ENCODE measurements at regions not wholly inside any gene's neighbourhood (a gene's known extent, or its start where the extent isn't known, plus 50 kb on each side); places are given as distances from the start of the nearest gene placed in this dataset.

DNA sequence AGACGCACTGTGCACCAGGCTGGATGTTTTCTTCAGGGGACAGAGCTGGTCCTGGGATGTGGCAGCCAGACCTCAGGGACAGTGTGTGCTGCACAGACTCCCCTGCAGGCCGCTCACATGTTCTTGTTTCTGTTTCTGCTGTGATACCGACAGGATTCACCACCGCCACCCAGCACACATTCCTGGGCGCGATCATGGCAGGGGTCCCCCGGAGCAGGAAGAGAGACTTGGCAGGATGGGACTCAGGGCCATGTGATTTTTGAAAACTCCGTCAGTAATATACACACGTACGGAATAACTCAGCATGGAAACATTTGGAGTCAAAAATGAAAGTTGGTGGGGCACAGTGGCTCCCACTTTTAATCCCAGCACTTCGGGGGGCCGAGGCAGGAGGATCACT, 79.0 kb downstream of the HAPSTR1 start:
- no peaks in the 10 kb centered on the region; the same call in 1 of the 2 replicates for H3K27me3 ChIP-seq (ENCODE audit: insufficient read depth, low read length)
- H3K9ac ChIP-seq (ENCODE audit: low read length): no peak overlapping the region
- H3K9me3 ChIP-seq (ENCODE audit: low read length): no peaks in the 10 kb centered on the region
- no peaks in the 10 kb centered on the region for H4K20me1 ChIP-seq (ENCODE audit: insufficient read depth, low read length)
- no peak overlapping the region for H3K4me3 ChIP-seq (ENCODE audit: low read depth, low read length, poor library complexity, severe bottlenecking)
- no peaks in the 10 kb centered on the region for H3F3A ChIP-seq (ENCODE audit: insufficient read depth, low read length)
- no peak overlapping the region for H2AFZ ChIP-seq (ENCODE audit: low read length)
- no peak overlapping the region for H3K27ac ChIP-seq (ENCODE audit: low read depth, low read length, poor library complexity, severe bottlenecking)
- no peaks in the 10 kb centered on the region for H3K36me3 ChIP-seq (ENCODE audit: insufficient read depth, low read length)
- H3K9me2 ChIP-seq (ENCODE audit: low read depth, low read length): no peaks in the 10 kb centered on the region
- H3K79me2 ChIP-seq (ENCODE audit: insufficient read depth, low read length): no peaks in the 10 kb centered on the region
- no peak overlapping the region for H3K4me2 ChIP-seq (ENCODE audit: low read length)
- TF ChIP-seq, protein P1, sequence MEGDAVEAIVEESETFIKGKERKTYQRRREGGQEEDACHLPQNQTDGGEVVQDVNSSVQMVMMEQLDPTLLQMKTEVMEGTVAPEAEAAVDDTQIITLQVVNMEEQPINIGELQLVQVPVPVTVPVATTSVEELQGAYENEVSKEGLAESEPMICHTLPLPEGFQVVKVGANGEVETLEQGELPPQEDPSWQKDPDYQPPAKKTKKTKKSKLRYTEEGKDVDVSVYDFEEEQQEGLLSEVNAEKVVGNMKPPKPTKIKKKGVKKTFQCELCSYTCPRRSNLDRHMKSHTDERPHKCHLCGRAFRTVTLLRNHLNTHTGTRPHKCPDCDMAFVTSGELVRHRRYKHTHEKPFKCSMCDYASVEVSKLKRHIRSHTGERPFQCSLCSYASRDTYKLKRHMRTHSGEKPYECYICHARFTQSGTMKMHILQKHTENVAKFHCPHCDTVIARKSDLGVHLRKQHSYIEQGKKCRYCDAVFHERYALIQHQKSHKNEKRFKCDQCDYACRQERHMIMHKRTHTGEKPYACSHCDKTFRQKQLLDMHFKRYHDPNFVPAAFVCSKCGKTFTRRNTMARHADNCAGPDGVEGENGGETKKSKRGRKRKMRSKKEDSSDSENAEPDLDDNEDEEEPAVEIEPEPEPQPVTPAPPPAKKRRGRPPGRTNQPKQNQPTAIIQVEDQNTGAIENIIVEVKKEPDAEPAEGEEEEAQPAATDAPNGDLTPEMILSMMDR (IDR thresholded peaks at IDR 0.05; ENCODE audit: low read length): no peak
- no peak for TF ChIP-seq EZH2 (IDR thresholded peaks at IDR 0.05; ENCODE audit: borderline replicate concordance, low read length)
- H3K4me1 ChIP-seq (ENCODE audit: insufficient read depth, low read length, severe bottlenecking): no peaks in the 10 kb centered on the region

GRCh38 chr16:9176547-9177418, 85.3 kb downstream of the HAPSTR1 start:
- Histone ChIP-seq H3K4me2 (ENCODE audit: low read length) (no peak overlapping the region), H2AFZ (ENCODE audit: low read length) (no peak overlapping the region), H3K9me3 (ENCODE audit: low read length) (no peaks in the 10 kb centered on the region), H3K79me2 (ENCODE audit: insufficient read depth, low read length) (no peaks in the 10 kb centered on the region), H3F3A (ENCODE audit: insufficient read depth, low read length) (no peaks in the 10 kb centered on the region), H3K36me3 (ENCODE audit: insufficient read depth, low read length) (no peaks in the 10 kb centered on the region), H3K9ac (ENCODE audit: low read length) (no peak overlapping the region), H3K4me3 (ENCODE audit: low read depth, low read length, poor library complexity, severe bottlenecking) (no peak overlapping the region), H3K9me2 (ENCODE audit: low read depth, low read length) (no peaks in the 10 kb centered on the region), H3K4me1 (ENCODE audit: insufficient read depth, low read length, severe bottlenecking) (no peaks in the 10 kb centered on the region), H3K27me3 (ENCODE audit: insufficient read depth, low read length) (no peaks in the 10 kb centered on the region; the same call in 1 of the 2 replicates), H3K27ac (ENCODE audit: low read depth, low read length, poor library complexity, severe bottlenecking) (no peak overlapping the region), H4K20me1 (ENCODE audit: insufficient read depth, low read length) (no peaks in the 10 kb centered on the region)
- TF ChIP-seq EZH2 (IDR thresholded peaks at IDR 0.05; ENCODE audit: borderline replicate concordance, low read length): no peak
- TF ChIP-seq, protein P1 (IDR thresholded peaks at IDR 0.05; ENCODE audit: low read length): no peak

GRCh38 chr16:9177861-9178260, 86.4 kb downstream of the HAPSTR1 start:
- Histone ChIP-seq H2AFZ (ENCODE audit: low read length) (no peak overlapping the region), H3K4me3 (ENCODE audit: low read depth, low read length, poor library complexity, severe bottlenecking) (no peak overlapping the region), H3K27me3 (ENCODE audit: insufficient read depth, low read length) (no peaks in the 10 kb centered on the region; the same call in 1 of the 2 replicates), H3K36me3 (ENCODE audit: insufficient read depth, low read length) (no peaks in the 10 kb centered on the region), H3K9ac (ENCODE audit: low read length) (no peak overlapping the region), H3F3A (ENCODE audit: insufficient read depth, low read length) (no peaks in the 10 kb centered on the region), H3K79me2 (ENCODE audit: insufficient read depth, low read length) (no peaks in the 10 kb centered on the region), H3K4me1 (ENCODE audit: insufficient read depth, low read length, severe bottlenecking) (no peaks in the 10 kb centered on the region), H4K20me1 (ENCODE audit: insufficient read depth, low read length) (no peaks in the 10 kb centered on the region), H3K9me2 (ENCODE audit: low read depth, low read length) (no peaks in the 10 kb centered on the region), H3K27ac (ENCODE audit: low read depth, low read length, poor library complexity, severe bottlenecking) (no peak overlapping the region), H3K9me3 (ENCODE audit: low read length) (no peaks in the 10 kb centered on the region), H3K4me2 (ENCODE audit: low read length) (no peak overlapping the region)
- TF ChIP-seq EZH2 (IDR thresholded peaks at IDR 0.05; ENCODE audit: borderline replicate concordance, low read length): no peak
- TF ChIP-seq, protein P1 (IDR thresholded peaks at IDR 0.05; ENCODE audit: low read length): no peak

Measured in OCI-LY1 (cell line).